ENCODE measurements at regions not wholly inside any gene's neighbourhood (a gene's known extent, or its start where the extent isn't known, plus 50 kb on each side); places are given as distances from the start of the nearest gene placed in this dataset.

- Histone ChIP-seq H3K27me3 (no peaks in the 10 kb centered on the region), H3K4me1 (replicated peaks in 1 of 2) (no peaks in the 10 kb centered on the region), H3K36me3 (replicated peaks in 1 of 2) (no peaks in the 10 kb centered on the region), H3K4me3 (no peak overlapping the region), H3K27ac (no peak overlapping the region), H3K9me3 (replicated peaks in 1 of 3) (no peaks in the 10 kb centered on the region)
- 61 to 65% (median 62%) methylated on average over 7 of the region's 7 CpGs for WGBS, 4 donors
- DNase-seq, result no peak
- intact Hi-C loops (cut with DNase I), result no loop called here
- TF ChIP-seq CTCF (IDR thresholded peaks at IDR 0.05) (no peak), POLR2A (IDR thresholded peaks at IDR 0.05) (no peak)
These were observed 347.5 kb upstream of the TMCO5A start for GRCh38 chr15:37586976-37587375.

GRCh38 chr15:37594417-37594816, 340.0 kb upstream of the TMCO5A start:
- no peaks in the 10 kb centered on the region for H3K4me1 ChIP-seq (replicated peaks in 1 of 2)
- DNase-seq, result no peak
- no peaks in the 10 kb centered on the region for H3K36me3 ChIP-seq (replicated peaks in 1 of 2)
- no peak overlapping the region for H3K4me3 ChIP-seq
- intact Hi-C loops (cut with DNase I), result no loop called here
- H3K27me3 ChIP-seq, result no peaks in the 10 kb centered on the region
- TF ChIP-seq POLR2A (IDR thresholded peaks at IDR 0.05) (no peak), CTCF (IDR thresholded peaks at IDR 0.05) (no peak)
- H3K9me3 ChIP-seq (replicated peaks in 1 of 3), result no peaks in the 10 kb centered on the region
- WGBS, 4 donors, result 30 to 50% (median 40%) methylated on average over 2 of the region's 2 CpGs
- H3K27ac ChIP-seq, result no peak overlapping the region

- Histone ChIP-seq H3K36me3 (replicated peaks in 1 of 2) (no peaks in the 10 kb centered on the region), H3K4me1 (replicated peaks in 1 of 2) (no peaks in the 10 kb centered on the region), H3K27ac (no peak overlapping the region), H3K27me3 (no peaks in the 10 kb centered on the region), H3K9me3 (replicated peaks in 1 of 3) (no peaks in the 10 kb centered on the region), H3K4me3 (no peak overlapping the region)
- 59 to 69% (median 65%) methylated on average over 4 of the region's 4 CpGs for WGBS, 4 donors
- no peak for DNase-seq
- TF ChIP-seq POLR2A (IDR thresholded peaks at IDR 0.05), result no peak
- TF ChIP-seq CTCF (IDR thresholded peaks at IDR 0.05), result no peak
- intact Hi-C loops (cut with DNase I), result no loop called here
These were observed 338.9 kb upstream of the TMCO5A start for GRCh38 chr15:37595426-37595970.

GRCh38 chr15:37599156-37599555, 335.3 kb upstream of the TMCO5A start:
- no peak overlapping the region for H3K4me3 ChIP-seq
- 51 to 64% (median 56%) methylated on average over 7 of the region's 7 CpGs for WGBS, 4 donors
- H3K9me3 ChIP-seq (replicated peaks in 1 of 3), result no peaks in the 10 kb centered on the region
- TF ChIP-seq POLR2A (IDR thresholded peaks at IDR 0.05), result no peak
- no peak for TF ChIP-seq CTCF (IDR thresholded peaks at IDR 0.05)
- no peaks in the 10 kb centered on the region for H3K27me3 ChIP-seq
- intact Hi-C loops (cut with DNase I), result no loop called here
- H3K36me3 ChIP-seq (replicated peaks in 1 of 2), result no peaks in the 10 kb centered on the region
- no peak for DNase-seq
- H3K4me1 ChIP-seq (replicated peaks in 1 of 2), result no peaks in the 10 kb centered on the region
- H3K27ac ChIP-seq, result no peak overlapping the region
